Endothelial cell of umbilical vein (primary cell): ENCODE measurements at regions not wholly inside any gene's neighbourhood (a gene's known extent, or its start where the extent isn't known, plus 50 kb on each side); places are given as distances from the start of the nearest gene placed in this dataset.

ENCODE experiments used
- EZH2 ChIP-seq: IDR thresholded peaks from 2 replicates; pipeline ENCODE4 v1.6.1; 2012; ENCODE audit warnings: borderline replicate concordance, low read depth, mild to moderate bottlenecking, moderate library complexity, low read length, inconsistent platforms; ENCODE audit not compliant: severe bottlenecking
- FOS ChIP-seq: IDR thresholded peaks from 2 replicates; pipeline ENCODE4 v1.6.1; 2011; ENCODE audit warnings: mild to moderate bottlenecking, low read length, moderate library complexity, borderline replicate concordance; ENCODE audit not compliant: insufficient read depth
- JUN ChIP-seq: IDR thresholded peaks from 2 replicates; pipeline ENCODE4 v1.6.1; 2011; ENCODE audit warnings: borderline replicate concordance, low read depth; ENCODE audit not compliant: insufficient read length, insufficient read depth
- MYC ChIP-seq: IDR thresholded peaks from one replicate; pipeline ENCODE4 v1.6.1; 2011; ENCODE audit warnings: mild to moderate bottlenecking, low read depth, low read length
- POLR2A ChIP-seq: IDR thresholded peaks from 2 replicates; pipeline ENCODE4 v1.6.1; 2012; ENCODE audit warnings: low read depth, mild to moderate bottlenecking, control low read depth, low read length
- POLR2AphosphoS5 ChIP-seq: IDR thresholded peaks from 2 replicates; pipeline ENCODE4 v1.6.1; 2012; ENCODE audit warnings: low read depth, mild to moderate bottlenecking, control low read depth, low read length, moderate library complexity; ENCODE audit not compliant: insufficient read depth
- TF ChIP-seq, protein P1 (sequence below), 2 donors: IDR thresholded peaks; 1 replicate in 1 of 2; 2 replicates in 1 of 2; pipeline ENCODE4 v1.5.1; 2011; ENCODE audit warnings: low read length in 2 of 2, mild to moderate bottlenecking in 2 of 2, moderate library complexity in 2 of 2, control low read depth in 1 of 2, inconsistent platforms in 1 of 2, low read depth in 1 of 2; ENCODE audit not compliant: insufficient read depth in 1 of 2; ENCODE audit errors: extremely low read depth in 1 of 2
- TF ChIP-seq, protein P2 (sequence below): IDR thresholded peaks from 2 replicates; pipeline ENCODE4 v1.6.1; 2011; ENCODE audit not compliant: insufficient read depth, insufficient read length

DNA sequence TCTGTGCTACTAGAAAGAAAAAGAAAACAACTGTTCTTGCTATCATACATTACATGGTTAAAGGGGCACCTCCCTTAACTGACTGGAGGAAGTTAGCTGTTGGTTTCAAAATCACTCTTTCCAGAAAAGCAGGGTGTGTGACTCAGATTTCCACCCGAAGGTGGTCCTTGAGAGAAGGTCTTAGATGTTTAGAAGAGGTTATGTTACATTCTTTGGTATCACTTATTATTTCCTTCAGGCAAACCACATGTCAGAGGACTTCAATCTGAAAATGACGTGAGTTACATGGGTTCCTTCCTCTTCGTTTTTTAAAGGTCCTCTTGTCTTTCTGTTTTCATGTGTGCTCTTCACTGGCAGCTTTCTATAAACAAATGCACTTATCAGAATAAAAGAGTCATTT lies 307.9 kb upstream of the CBLB start:
- TF ChIP-seq, protein P1, sequence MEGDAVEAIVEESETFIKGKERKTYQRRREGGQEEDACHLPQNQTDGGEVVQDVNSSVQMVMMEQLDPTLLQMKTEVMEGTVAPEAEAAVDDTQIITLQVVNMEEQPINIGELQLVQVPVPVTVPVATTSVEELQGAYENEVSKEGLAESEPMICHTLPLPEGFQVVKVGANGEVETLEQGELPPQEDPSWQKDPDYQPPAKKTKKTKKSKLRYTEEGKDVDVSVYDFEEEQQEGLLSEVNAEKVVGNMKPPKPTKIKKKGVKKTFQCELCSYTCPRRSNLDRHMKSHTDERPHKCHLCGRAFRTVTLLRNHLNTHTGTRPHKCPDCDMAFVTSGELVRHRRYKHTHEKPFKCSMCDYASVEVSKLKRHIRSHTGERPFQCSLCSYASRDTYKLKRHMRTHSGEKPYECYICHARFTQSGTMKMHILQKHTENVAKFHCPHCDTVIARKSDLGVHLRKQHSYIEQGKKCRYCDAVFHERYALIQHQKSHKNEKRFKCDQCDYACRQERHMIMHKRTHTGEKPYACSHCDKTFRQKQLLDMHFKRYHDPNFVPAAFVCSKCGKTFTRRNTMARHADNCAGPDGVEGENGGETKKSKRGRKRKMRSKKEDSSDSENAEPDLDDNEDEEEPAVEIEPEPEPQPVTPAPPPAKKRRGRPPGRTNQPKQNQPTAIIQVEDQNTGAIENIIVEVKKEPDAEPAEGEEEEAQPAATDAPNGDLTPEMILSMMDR (IDR thresholded peaks at IDR 0.05; ENCODE audit: extremely low read depth in 1 of 2, insufficient read depth in 1 of 2, low read depth in 1 of 2, low read length in 2 of 2): no peak
- TF ChIP-seq POLR2A: no peak
- TF ChIP-seq JUN: no peak
- TF ChIP-seq EZH2: no peak
- TF ChIP-seq FOS: no peak
- TF ChIP-seq POLR2AphosphoS5: no peak
- TF ChIP-seq, protein P2, sequence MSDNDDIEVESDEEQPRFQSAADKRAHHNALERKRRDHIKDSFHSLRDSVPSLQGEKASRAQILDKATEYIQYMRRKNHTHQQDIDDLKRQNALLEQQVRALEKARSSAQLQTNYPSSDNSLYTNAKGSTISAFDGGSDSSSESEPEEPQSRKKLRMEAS: no peak
- TF ChIP-seq MYC: no peak
